Eye (tissue), 1 donor: ENCODE measurements at regions not wholly inside any gene's neighbourhood (a gene's known extent, or its start where the extent isn't known, plus 50 kb on each side); places are given as distances from the start of the nearest gene placed in this dataset.
"Not testable (repeated sequence)": the region's sequence is repeated elsewhere in the genome, so short reads cannot be mapped to it uniquely, and the experiment has no call there.

Source experiments
- DNase-seq: peaks from one replicate; pipeline ENCODE4 v3.0.0-alpha.2; 2015

DNA sequence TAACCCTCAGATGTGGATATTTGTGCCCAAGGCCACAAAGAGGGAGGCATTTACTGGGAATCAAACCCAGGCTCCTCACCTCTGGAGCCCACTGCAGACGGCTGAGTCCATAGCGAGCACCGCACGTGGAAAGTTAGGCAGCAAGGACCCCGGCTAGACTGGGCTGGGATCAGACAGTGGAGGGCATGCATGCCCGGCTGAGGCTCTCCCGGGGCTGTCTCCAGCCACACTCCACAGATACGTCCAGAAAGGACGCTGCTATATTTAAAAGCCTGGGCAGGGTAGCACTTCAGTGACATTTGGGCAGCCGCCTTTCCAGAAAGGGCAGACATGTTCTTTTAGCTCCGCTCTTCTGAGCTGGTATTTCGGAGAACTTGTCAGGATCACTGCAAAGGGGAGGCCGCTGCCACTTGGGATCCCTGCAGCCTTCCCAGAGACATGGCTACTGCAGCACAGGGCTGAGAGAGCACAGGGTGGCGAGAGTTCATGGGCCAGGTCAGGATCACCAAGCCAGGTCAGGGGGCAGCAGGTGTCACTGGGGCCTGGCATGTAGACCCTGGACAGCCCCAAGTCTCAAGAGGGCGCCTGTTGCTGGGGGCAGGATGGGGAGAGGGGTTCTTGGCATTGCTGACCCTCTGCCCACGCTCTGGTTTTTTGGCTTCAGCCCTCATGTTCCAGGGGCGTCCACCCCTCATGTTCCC is 121.7 kb downstream of the PHETA1 start:
- DNase-seq, result no peak

DNA sequence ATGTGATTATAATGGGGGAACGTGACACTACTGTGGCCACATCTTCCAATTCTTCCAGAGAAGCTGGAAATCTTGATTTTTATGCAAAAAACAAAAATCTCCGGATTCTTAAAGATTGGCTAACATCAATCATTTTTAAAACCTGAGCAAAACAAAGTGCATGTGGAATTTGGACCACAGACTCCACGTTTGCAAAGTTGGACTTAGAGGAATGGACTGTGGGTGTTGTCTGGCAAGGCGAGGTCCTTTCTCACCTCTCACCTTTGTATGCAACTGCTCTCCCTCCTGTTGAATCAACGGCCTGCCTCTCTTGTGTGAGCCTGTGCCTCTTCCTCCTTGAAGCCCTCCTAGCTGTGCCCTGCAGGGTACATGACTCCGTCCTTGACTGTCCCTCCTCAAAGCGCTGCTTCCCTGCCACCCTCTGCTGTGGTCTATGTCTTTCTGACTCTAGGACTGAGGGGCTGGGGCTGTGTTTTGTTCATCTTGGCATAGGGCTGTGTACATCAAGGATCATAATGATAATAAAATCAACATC is 122.4 kb downstream of the PHETA1 start:
- DNase-seq, result no peak

DNA sequence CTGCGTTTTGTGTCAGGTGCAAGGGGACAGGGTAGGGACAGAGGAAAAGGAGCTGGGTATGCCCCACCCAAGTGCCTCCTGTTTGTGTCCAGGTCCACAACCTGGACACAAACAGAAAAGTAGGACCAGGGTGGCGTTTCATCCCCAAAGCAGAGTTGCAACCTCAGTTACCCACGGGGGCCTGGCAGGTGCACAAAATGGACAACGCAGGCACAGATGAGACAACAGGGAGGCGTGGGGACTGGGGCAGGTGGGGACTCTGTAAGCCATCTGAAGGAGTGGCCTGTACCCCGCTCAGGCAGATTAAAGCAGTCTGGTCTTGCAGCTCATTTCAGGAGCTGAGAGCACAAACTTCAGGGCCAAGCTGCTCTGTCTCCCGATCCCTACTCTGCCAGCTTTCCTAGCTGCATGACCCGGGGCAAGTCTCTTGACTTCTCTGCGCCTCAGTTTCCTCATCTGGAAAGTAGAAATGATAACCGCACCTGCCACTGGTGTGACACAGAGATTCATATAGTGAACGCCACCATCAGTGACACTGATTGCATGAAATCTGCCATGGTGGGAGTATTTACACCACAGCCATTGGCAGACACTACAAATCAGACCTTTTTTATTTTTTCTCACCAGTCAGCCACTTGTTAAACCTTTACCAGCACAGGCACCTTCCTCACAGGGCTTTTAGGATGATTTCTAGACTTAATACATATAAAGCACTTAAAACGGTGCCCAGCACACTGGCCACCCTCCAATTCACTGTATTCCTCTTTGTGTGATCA is 123.0 kb downstream of the PHETA1 start:
- DNase-seq, result no peak

DNA sequence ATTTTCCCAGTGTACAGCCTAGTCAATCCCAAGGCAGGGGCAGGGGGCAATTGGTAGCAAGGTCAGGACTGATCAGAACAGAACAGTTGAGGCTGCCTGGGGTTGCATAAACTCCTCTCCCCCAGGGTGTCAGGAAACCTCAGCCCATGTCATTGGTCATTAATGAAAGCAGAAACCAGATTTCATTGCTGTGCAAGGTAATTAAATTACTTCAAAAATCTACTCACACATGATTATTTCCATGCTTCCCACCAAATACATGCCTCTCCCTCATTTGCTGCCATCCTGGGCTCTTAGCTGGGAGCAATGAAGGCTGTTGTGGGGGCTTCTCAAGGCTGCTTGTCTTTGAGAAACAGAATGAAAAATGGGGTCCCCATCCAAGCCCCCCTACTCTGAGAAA is 124.2 kb downstream of the PHETA1 start:
- no peak for DNase-seq

GRCh38 chr12:111242817-111243216 is 126.1 kb downstream of the PHETA1 start:
- not testable (repeated sequence) for DNase-seq

GRCh38 chr12:111242184-111242583 is 126.7 kb downstream of the PHETA1 start:
- no peak for DNase-seq

DNA sequence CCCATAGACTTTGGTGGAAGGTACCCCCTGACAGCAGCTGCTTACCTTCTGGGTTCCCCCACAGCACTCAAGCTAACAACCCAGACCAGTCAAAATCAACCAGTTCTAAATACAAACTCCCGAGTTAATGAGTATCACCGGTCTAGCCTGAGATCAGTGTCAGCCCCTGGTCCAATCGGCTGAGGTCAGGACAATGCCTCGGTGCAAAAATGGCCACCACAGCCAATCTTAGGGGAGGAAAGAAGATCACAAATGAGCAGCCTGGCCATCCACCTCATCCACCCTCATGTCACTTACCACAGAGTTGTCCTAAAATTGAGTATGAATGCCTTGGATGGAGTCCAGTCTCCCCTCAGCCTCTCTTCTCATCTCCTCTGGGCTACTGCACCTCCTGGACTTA is 128.5 kb downstream of the PHETA1 start:
- no peak for DNase-seq

DNA sequence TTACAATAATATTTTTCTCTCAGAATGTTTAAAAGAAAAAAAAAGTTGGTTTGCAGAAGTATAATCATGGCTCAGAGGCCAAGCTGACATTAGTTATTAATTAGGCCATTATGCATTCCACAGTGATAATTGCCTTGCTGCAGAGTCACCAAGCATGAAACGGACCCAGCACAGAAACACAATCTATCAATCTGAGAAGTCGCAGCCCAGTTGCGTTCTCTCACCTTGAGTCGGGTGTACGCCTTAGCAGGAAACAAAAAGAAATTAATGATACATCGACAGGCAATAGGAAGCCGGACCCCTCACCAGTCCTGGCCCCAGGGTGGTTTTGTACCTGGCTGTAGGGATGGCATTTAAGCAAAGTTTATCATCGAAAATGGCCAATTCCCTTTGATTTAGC is 129.7 kb downstream of the PHETA1 start:
- no peak for DNase-seq

DNA sequence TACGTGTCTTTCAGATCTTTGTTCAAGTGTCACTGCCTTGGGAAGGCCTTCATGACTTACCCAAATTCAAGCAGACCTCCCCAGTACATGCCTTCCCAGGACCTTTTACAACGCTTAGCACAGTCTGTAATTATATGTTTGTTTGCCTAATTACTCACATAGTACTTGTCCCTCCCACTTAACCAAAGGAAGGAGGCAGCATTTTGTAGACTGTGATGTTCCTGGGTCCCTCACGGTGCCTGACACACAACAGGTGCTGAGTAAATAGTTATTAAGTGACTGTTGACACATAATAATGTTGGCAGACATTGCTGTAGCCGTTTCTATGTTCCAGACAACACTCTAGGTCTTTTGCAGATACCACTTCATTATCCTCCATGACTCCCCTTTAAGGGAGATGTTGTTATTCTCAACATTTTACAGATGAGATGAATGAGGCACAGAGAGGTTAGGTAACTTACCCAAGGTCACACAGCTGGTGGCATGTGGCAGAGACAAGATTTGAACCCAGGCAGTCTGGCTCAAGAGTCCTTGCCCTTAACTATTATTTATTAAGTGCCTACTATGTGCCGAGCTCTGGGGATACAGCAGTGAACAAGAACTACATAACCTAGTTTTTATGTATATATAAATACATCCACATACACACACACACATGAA is 130.7 kb downstream of the PHETA1 start:
- DNase-seq, result no peak

DNA sequence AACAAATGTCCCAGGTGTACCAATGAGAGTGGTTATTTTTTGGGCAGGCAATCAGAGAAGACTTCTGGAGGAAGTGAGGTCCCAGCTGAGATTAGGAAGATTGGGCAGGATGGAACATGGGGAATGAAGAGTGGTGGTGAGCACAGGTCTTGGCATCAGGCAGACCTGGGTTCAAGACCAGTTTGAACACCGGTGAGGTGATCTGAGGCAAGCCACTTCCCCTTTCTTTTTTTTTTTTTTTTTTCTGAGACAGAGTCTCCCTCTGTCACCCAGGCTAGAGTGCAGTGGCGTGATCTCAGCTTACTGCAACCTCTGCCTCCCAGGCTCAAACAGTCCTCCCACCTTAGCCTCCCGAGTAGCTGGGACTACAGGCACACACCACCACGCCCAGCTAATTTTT is 134.4 kb downstream of the PHETA1 start:
- DNase-seq, result not testable (repeated sequence)

- DNase-seq, result no peak
Observed at GRCh38 chr12:111233786-111234185, 135.1 kb downstream of the PHETA1 start.

DNA sequence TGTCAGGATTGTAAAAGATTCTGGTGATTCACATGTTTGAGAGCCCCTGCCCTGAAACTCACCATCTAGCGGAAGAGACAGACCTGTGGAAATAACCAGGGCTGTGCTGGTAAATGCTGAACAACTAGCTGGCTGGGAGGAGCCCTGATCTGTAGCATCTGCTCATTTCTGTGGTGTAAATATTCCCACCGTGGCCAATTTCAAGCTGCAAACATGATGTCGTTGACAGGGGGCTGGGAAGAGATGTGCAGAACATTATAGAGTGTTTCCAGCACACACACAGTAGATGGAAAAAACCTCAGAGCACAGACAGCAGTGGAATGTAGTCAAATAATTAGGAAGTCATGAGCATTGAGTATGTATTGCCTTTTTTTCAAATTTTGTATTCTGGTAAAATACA is 138.2 kb downstream of the PHETA1 start:
- DNase-seq, result no peak

GRCh38 chr12:111228916-111229666 is 139.8 kb downstream of the PHETA1 start:
- no peak for DNase-seq

DNA sequence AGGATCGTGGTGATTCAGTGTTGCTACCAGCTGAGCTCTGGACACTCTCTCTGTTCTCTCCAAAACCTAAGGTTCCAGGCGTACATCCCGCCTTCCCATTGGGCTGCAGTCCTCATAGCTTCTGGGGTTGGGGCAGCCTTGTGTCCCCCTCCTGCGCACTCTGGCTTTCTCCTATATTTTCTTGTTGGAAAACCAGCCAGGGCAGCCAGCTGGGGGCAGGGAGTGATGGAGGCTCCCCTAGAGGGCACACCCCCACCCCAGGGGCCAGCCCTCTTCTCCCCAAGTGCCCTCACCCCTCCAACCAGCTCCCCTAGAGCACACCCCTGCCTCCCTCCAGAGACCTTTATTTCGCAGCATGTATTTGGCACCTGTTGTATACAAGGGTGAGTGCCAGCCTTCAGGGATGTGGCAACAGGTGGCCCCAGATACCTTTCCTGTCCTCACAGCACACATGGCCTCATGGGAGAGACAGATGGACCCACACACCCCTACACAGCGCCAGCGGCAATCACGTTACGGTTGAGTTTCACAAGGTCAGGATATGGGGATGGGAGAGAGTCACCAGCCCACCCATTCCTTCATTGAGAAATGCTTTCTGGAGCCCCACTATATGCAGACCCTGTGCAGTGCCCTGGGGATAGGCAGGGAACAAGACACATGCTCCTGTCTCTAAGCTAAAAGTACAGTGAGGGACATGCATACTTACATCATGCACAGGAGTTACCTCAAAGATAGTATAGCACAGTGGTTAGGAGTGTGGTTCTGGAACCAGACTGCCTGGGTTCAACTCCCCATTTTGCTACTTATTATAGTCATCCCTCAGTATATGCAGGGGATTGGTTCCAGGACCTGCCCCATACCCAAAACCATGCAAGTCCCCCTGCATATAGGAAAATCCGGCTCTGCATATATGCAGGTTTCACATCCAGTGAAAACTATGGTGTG is 141.1 kb downstream of the PHETA1 start:
- no peak for DNase-seq

GRCh38 chr12:111226680-111227079 is 142.2 kb downstream of the PHETA1 start:
- DNase-seq, result no peak

DNA sequence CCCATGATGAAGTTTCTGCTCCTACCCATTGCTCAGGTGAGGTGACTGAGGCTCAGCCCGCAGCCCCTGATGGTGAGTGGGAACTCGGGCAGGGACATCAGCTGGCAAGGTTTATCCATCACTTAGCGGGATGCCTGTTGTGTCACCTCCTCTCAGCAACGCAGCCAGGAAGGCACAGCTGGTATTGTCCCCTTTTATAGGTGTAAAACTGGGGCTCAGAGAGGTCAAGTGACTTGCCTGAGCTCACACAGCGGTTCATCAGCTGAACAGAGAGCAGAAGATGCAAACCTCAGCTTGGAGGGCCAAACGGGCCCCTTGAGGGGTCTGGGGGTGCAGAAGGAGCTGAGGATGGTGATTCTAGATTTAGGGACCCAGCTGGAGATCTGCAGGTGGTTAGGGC is 143.6 kb downstream of the PHETA1 start:
- no peak for DNase-seq

DNA sequence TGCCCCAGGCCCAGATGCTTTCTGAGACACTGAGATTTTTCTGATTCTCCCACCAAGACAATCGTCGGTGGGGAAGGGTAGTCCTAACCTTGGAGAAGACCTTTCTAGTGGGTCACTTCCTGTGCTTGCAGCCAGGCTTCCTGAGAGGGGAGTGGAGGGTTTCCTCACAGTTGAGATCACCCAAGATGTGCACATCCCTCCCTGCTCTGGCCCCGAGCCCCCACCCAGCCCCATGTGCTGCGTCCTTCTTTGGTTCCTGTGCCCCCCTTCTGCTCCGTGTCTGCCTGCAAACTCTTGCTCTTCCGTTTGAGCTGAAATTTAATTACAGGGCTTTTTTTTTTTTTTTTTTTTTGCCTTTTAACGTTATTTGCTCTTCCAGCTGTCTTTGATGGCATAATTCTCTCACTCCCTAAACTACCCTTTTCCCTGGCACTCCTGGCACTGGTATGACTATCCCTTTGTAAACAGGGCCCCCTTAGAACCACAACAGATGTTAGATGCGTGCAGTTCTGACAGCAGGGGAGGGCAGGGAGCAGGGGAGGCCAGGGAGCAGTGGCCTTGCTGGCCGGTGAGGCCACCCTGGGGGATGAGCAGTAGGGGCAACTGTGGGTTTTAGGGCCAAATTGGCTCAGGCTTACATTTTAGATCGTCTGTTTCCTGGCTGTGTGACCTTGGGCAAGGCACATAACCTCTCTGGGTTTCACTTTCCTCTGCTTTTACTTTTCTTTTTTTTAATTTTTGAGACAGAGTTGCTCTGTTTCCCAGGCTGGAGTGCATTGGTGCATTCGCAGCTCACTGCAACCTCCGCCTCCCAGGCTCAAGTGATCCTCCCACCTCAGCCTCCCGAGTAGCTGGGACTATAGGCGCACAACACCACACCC is 144.5 kb downstream of the PHETA1 start:
- DNase-seq, result no peak

GRCh38 chr12:111222523-111222922 is 146.4 kb downstream of the PHETA1 start:
- no peak for DNase-seq

DNA sequence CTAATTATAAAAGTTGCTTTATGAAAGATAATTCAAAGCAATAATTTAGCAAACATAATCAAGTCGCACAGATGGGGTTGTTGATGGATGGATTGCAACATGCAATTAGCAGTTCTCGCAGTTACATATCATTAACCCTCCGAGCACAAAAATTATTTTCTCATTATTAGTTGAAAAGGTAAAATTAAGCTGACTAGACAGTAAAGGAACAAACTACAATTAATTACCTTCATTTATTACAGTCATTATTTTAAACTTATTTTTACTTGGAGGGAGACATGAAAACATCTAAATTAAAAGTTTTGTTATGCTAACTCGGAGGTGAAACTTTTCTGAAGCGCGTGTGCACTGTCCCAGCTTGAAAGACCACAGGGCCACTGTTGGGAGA is 146.9 kb downstream of the PHETA1 start:
- no peak for DNase-seq
